GM18907 (cell line): ENCODE measurements at regions not wholly inside any gene's neighbourhood (a gene's known extent, or its start where the extent isn't known, plus 50 kb on each side); places are given as distances from the start of the nearest gene placed in this dataset.
"Not testable (repeated sequence)": the region's sequence is repeated elsewhere in the genome, so short reads cannot be mapped to it uniquely, and the experiment has no call there.

Experiments
- ATAC-seq: cut with Tn5 transposase; IDR thresholded peaks from one replicate; pipeline ENCODE4 v1.9.1; 2021; ENCODE audit warnings: mild to moderate bottlenecking, moderate library complexity; ENCODE audit not compliant: unreplicated experiment

- ATAC-seq = no peak
Observed at GRCh38 chr13:38160131-38160530, 189.5 kb upstream of the UFM1 start.

- ATAC-seq = no peak
Observed at GRCh38 chr13:38159710-38160109, 189.9 kb upstream of the UFM1 start.

GRCh38 chr13:38147050-38147449 lies 202.6 kb upstream of the UFM1 start:
- no peak for ATAC-seq

- ATAC-seq = no peak
Observed at GRCh38 chr13:38141792-38142191, 207.9 kb upstream of the UFM1 start.

GRCh38 chr13:38135592-38135991 lies 214.1 kb upstream of the UFM1 start:
- ATAC-seq = no peak

GRCh38 chr13:38121267-38121666 lies 228.4 kb upstream of the UFM1 start:
- no peak for ATAC-seq

GRCh38 chr13:38103851-38104250 lies 234.3 kb upstream of the TRPC4 start:
- no peak for ATAC-seq

GRCh38 chr13:38099751-38100150 lies 230.2 kb upstream of the TRPC4 start:
- no peak for ATAC-seq

- ATAC-seq = no peak
Observed at GRCh38 chr13:38093425-38093824, 223.9 kb upstream of the TRPC4 start.

- no peak for ATAC-seq
Observed at GRCh38 chr13:38090913-38091312, 221.3 kb upstream of the TRPC4 start.

- no peak for ATAC-seq
Observed at GRCh38 chr13:38086721-38087120, 217.1 kb upstream of the TRPC4 start.

GRCh38 chr13:38086013-38086412 lies 216.4 kb upstream of the TRPC4 start:
- no peak for ATAC-seq

GRCh38 chr13:38073931-38074330 lies 204.4 kb upstream of the TRPC4 start:
- no peak for ATAC-seq

GRCh38 chr13:38072696-38073095 lies 203.1 kb upstream of the TRPC4 start:
- ATAC-seq = no peak

GRCh38 chr13:38071340-38071739 lies 201.8 kb upstream of the TRPC4 start:
- ATAC-seq = not testable (repeated sequence)

- ATAC-seq = no peak
Observed at GRCh38 chr13:38053896-38054295, 184.3 kb upstream of the TRPC4 start.

- ATAC-seq = no peak
Observed at GRCh38 chr13:38046049-38046376, 176.4 kb upstream of the TRPC4 start.

- peak; percentile 93 for ATAC-seq
Observed at GRCh38 chr13:38045278-38046048, 175.9 kb upstream of the TRPC4 start.

GRCh38 chr13:38044067-38044466 lies 174.5 kb upstream of the TRPC4 start:
- ATAC-seq = no peak

GRCh38 chr13:38042771-38043170 lies 173.2 kb upstream of the TRPC4 start:
- no peak for ATAC-seq

GRCh38 chr13:38024431-38024830 lies 154.9 kb upstream of the TRPC4 start:
- ATAC-seq = no peak

- ATAC-seq = no peak
Observed at GRCh38 chr13:38017320-38017719, 147.7 kb upstream of the TRPC4 start.

- no peak for ATAC-seq
Observed at GRCh38 chr13:38013676-38014075, 144.1 kb upstream of the TRPC4 start.
